ENCODE measurements at regions not wholly inside any gene's neighbourhood (a gene's known extent, or its start where the extent isn't known, plus 50 kb on each side); places are given as distances from the start of the nearest gene placed in this dataset.
"Not testable (repeated sequence)": the region's sequence is repeated elsewhere in the genome, so short reads cannot be mapped to it uniquely, and the experiment has no call there.

DNA sequence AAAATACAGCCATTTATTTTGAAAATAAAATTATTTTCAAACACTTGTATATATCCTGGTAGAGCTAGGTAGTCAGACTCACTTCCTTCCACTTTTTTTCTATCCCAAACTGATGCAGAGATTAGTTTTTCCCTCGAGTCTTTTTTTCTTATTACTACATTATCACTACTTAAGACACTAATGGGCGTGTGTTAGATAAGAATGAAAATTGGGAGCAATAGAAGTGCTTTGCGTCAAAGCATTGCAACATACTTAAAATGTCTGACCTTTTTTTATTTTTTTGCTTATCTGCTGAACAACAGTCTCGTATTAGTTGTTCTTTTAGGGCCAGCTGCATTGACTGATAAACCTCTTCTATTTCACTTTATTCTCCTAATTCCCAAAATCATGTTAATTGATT lies 1278.7 kb downstream of the CDH12 start:
- no peak overlapping the region for H3K4me3 ChIP-seq
- 27 to 33% (median 28%) methylated on average over 4 of the region's 4 CpGs for WGBS, 3 donors
- H3K27me3 ChIP-seq, result no peaks in the 10 kb centered on the region
- H3K36me3 ChIP-seq, result no peaks in the 10 kb centered on the region
- no peaks in the 10 kb centered on the region for H3K4me1 ChIP-seq (ENCODE audit: insufficient read depth)
- no peaks in the 10 kb centered on the region for H3K9me3 ChIP-seq
- TF ChIP-seq POLR2A (IDR thresholded peaks at IDR 0.05) (no peak), EP300 (IDR thresholded peaks at IDR 0.05) (no peak)
- TF ChIP-seq, protein P1, sequence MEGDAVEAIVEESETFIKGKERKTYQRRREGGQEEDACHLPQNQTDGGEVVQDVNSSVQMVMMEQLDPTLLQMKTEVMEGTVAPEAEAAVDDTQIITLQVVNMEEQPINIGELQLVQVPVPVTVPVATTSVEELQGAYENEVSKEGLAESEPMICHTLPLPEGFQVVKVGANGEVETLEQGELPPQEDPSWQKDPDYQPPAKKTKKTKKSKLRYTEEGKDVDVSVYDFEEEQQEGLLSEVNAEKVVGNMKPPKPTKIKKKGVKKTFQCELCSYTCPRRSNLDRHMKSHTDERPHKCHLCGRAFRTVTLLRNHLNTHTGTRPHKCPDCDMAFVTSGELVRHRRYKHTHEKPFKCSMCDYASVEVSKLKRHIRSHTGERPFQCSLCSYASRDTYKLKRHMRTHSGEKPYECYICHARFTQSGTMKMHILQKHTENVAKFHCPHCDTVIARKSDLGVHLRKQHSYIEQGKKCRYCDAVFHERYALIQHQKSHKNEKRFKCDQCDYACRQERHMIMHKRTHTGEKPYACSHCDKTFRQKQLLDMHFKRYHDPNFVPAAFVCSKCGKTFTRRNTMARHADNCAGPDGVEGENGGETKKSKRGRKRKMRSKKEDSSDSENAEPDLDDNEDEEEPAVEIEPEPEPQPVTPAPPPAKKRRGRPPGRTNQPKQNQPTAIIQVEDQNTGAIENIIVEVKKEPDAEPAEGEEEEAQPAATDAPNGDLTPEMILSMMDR (IDR thresholded peaks at IDR 0.05), result no peak
- no peak overlapping the region for H3K27ac ChIP-seq
- intact Hi-C loops (cut with DNase I), result no loop called here
- no peak for DNase-seq

DNA sequence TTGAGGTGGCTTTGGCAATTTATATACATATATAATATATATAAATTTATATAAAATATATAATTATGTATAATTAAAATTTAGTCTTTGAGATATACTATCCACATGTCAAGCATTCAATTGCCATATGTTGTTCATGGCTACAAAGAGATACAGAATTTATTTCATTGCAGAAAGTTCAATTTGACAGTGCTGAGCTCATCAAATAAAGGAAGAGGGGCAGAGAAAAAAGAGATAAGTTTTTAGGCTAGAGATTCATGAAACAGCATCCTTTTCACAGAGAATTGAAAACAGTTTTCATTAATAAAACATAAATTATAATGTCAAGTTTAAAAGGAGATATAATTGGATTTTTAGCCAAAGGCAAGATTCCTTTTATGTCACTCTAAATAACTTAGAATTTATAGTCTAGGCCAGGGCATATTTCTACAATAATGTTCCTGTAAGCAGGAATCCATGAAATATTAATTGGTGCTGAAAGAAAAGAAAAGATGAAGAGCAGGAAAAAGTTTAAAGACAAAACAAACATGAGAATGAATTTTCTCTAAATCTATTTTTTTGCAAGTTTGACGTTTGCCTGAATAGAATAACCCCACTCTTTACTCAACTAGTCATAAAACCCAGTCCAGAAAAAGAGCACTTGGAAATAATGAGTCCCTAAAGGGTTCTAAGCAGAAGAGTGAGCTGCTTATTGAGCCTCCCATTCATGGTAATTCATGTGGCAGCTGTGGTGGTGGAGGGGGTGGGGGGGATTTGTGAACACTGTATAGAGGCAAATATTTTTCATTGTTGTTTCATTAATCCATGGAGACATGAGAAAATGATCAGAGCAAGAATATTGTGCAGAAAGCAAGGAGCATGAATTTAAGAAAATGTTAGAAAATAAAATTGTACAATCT lies 1279.5 kb downstream of the CDH12 start:
- TF ChIP-seq, protein P1 (IDR thresholded peaks at IDR 0.05), result no peak
- TF ChIP-seq EP300 (IDR thresholded peaks at IDR 0.05), result no peak
- H3K9me3 ChIP-seq, result no peaks in the 10 kb centered on the region
- DNase-seq, result no peak
- H3K27ac ChIP-seq, result no peak overlapping the region
- no peaks in the 10 kb centered on the region for H3K4me1 ChIP-seq (ENCODE audit: insufficient read depth)
- H3K36me3 ChIP-seq, result no peaks in the 10 kb centered on the region
- intact Hi-C loops (cut with DNase I), result no loop called here
- WGBS, 3 donors, result 26 to 35% (median 28%) methylated on average over 1 of the region's 1 CpG
- no peak overlapping the region for H3K4me3 ChIP-seq
- H3K27me3 ChIP-seq, result no peaks in the 10 kb centered on the region

DNA sequence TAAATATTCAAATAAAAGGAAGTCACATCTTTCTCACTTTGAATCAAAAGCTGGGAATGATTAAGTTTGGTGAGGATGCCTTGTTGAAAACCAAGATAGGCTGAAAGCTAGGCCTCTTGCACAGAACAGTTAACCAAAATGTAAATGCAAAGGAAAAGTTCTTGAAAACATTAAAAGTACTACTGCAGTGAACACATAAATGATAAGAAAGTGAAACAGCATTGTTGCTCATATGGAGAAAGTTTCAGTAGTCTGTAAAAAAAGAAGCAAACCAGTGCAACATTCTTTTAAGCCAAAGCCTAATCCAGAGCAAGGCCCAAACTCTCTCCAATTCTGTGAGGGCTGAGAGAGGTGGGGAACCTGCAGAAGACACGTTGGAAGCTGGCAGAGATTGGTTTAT lies 1281.9 kb downstream of the CDH12 start:
- H3K4me3 ChIP-seq, result not testable (repeated sequence)

DNA sequence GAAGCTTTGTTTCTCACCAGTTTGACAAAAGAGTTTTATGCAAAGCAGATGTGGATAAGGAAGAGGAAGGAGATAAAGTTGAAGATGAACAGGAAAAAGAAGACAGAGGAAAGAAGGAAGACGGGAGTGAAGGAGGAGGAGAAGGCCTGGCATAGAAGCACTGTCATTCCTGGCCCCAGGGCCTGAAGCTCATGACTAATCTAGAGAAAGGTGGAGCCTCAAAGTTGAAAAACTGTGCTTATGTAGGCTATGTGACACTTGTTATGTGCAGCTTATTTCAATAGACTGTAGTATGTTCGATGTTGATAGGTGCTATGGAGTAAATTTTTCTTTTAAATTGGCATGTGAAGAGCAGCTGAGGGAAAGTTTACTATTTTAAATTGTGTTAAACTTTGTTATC lies 1294.0 kb downstream of the CDH12 start:
- H3K27me3 ChIP-seq; intact Hi-C loops (cut with DNase I); H3K27ac ChIP-seq; H3K36me3 ChIP-seq; DNase-seq; H3K9me3 ChIP-seq; H3K4me1 ChIP-seq (ENCODE audit: insufficient read depth); H3K4me3 ChIP-seq: not testable (repeated sequence)
- 87 to 92% (median 88%) methylated on average over 2 of the region's 2 CpGs for WGBS, 3 donors

More for the DNA sequence above, 1281.9 kb downstream of the CDH12 start:
- H3K27me3 ChIP-seq; intact Hi-C loops (cut with DNase I); H3K27ac ChIP-seq; H3K4me1 ChIP-seq (ENCODE audit: insufficient read depth); DNase-seq; H3K9me3 ChIP-seq; H3K36me3 ChIP-seq: not testable (repeated sequence)
- WGBS, 3 donors, result 74 to 88% (median 85%) methylated on average over 1 of the region's 1 CpG

DNA sequence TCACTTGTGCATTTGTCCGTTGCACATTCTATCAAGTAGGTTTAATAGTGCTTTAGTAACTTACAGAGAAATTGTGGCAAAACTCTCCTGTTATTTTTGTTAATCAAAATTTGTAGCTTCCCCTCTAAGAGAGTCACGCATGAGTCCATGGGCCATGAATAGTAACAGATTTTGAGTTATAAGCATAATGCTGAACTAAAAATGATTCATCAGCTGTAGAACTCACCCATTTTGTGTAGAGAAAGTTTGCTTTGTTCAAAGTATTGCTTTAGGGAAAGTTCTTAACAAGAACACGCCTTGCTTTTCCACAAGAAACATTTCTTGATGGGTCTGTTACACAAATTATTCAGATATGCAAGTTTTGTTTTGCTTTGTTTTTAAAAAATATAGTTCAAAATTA lies 1300.9 kb downstream of the CDH12 start:
- H3K27ac ChIP-seq; intact Hi-C loops (cut with DNase I); H3K4me1 ChIP-seq (ENCODE audit: insufficient read depth); DNase-seq; H3K9me3 ChIP-seq; H3K36me3 ChIP-seq; H3K27me3 ChIP-seq; H3K4me3 ChIP-seq: not testable (repeated sequence)
- WGBS, 3 donors, result 20 to 41% (median 23%) methylated on average over 2 of the region's 3 CpGs

DNA sequence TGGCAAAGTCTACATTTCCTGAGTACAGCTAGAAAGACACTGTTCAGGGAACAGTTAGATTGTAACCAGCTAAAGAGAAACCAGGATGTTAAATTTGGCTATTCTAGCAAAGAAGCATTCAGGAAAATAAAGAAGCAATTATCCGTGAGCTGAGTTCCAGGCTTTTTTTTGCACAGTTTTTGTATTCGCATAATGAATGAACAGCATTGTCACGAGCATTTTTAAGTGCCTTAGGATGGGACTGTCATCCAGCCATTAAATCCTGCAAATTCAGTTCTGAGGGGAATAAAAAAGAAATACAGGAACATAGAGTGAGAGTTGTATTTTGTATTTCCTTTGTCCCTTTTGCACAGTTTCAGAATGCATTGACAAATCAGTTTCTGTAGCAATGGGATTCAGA lies 1302.2 kb downstream of the CDH12 start:
- DNase-seq; H3K4me3 ChIP-seq; H3K9me3 ChIP-seq; H3K27ac ChIP-seq; H3K4me1 ChIP-seq (ENCODE audit: insufficient read depth); H3K27me3 ChIP-seq; H3K36me3 ChIP-seq; intact Hi-C loops (cut with DNase I): not testable (repeated sequence)
- WGBS, 3 donors, result 91 to 96% (median 94%) methylated on average over 3 of the region's 3 CpGs

DNA sequence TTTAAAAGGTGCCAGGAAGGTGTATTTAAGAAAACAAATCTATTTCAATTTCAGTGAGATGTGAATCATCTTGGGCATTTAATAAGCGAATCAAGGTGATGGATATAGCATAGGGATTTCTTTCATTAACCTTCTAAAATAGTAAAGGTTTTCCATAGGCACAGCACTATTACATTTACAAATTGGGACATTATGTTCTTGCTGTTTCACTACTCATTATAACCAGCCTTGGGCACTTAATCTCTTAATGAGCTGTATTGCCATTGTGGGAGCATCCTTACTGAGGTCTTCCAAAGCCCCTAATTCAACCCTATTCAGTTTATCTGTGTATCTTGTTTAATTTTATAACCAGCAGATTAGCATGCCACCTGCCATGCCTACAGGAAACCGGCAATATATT lies 1305.5 kb downstream of the CDH12 start:
- 92 to 97% (median 94%) methylated on average over 2 of the region's 2 CpGs for WGBS, 3 donors
- H3K9me3 ChIP-seq; H3K4me3 ChIP-seq; H3K27ac ChIP-seq; H3K4me1 ChIP-seq (ENCODE audit: insufficient read depth); intact Hi-C loops (cut with DNase I); H3K36me3 ChIP-seq; H3K27me3 ChIP-seq; DNase-seq: not testable (repeated sequence)

DNA sequence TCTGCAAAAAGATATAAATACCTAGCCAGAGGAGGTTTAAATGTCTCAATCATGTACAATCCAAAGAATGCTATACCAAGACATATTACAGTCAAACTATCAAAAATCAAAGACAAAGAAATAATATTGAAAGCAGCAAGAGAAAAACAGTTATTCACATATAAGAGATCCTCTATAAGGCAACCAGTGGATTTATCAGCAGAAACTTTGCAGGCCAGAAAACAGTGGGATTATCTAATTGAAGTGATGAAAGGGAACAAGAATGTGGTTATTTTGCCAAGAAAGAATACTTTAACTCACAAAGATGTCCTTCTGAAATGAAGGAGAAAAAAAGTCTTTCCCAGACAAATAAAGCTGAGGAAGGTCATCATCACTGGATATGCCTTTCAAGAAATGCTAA lies 1318.0 kb downstream of the CDH12 start:
- H3K4me1 ChIP-seq (ENCODE audit: insufficient read depth); H3K27ac ChIP-seq; H3K27me3 ChIP-seq; H3K9me3 ChIP-seq; intact Hi-C loops (cut with DNase I); H3K4me3 ChIP-seq; H3K36me3 ChIP-seq; DNase-seq: not testable (repeated sequence)

DNA sequence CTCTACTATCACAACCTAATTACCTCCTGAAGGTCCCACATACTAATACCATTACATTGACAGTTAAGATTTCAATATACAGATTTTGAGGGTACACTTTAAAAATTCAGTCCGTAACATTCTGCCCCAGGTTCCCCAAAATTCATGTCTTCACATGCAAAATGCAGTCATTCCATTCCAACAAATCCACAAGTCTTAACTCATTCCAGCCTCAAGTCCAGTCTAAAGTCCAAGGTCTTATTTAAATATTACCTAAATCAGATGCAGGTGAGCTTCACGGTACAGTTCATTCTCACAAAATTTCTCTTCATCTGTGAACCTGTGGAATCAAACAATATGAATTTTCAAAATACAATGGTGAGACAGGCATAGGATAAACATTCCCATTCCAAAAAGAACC lies 1332.0 kb downstream of the CDH12 start:
- intact Hi-C loops (cut with DNase I); H3K9me3 ChIP-seq: not testable (repeated sequence)

DNA sequence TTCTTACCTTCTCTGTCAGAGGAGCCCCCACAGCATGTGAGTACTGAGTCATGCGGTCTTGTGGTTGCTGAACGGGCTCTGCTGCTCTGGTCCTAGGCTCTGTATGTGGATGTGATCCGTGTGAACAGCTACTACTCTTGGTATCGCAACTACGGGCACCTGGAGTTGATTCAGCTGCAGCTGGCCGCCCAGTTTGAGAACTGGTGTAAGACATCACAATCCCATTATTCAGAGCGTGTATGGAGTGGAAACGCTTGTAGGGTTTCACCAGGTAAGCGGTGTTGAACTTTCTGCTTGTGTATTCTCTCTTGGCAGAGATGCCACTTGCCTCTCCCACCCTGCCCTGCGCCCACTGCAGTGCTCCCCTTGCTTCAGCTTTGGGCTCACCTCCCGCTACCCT lies 1356.2 kb downstream of the CDH12 start:
- intact Hi-C loops (cut with DNase I); H3K27ac ChIP-seq; H3K9me3 ChIP-seq; H3K4me3 ChIP-seq; H3K27me3 ChIP-seq; DNase-seq; H3K36me3 ChIP-seq; H3K4me1 ChIP-seq (ENCODE audit: insufficient read depth): not testable (repeated sequence)
- 96 to 99% (median 98%) methylated on average over 7 to 9 of the region's 11 CpGs for WGBS, 3 donors

More for the DNA sequence above, 1332.0 kb downstream of the CDH12 start:
- not testable (repeated sequence) for H3K27ac ChIP-seq; H3K4me1 ChIP-seq (ENCODE audit: insufficient read depth); DNase-seq; H3K27me3 ChIP-seq; H3K4me3 ChIP-seq; H3K36me3 ChIP-seq
- WGBS, 3 donors, result 93 to 100% (median 100%) methylated on average over 2 of the region's 2 CpGs
